ENCODE measurements at regions not wholly inside any gene's neighbourhood (a gene's known extent, or its start where the extent isn't known, plus 50 kb on each side); places are given as distances from the start of the nearest gene placed in this dataset.

DNA sequence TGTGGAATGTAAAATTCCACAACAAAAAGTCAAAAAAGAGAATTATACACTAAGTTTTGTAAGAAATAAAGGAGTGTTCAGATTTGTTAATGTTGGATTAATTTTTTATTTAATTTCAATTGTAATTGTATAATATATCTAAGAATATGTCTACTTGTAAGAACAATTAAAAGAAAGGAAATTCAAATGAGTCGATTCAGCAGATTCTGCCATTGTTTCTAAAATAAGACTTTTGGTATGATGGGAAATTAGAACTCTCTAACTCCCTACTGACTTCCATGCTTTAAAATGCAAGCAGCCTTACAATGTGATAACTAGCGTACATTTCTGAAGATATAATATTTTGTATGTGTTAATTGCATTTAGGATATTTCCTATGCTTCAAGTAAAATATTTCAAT, 395.9 kb upstream of the ZNF717 start:
- no peaks in the 10 kb centered on the region for H3K27me3 ChIP-seq (ENCODE audit: insufficient read depth, low read length)
- no peak overlapping the region for H2AFZ ChIP-seq (ENCODE audit: low read depth, low read length)
- no peaks in the 10 kb centered on the region for H3K9me3 ChIP-seq (ENCODE audit: low read length)
- H3K4me1 ChIP-seq (ENCODE audit: insufficient read depth, low read length): no peaks in the 10 kb centered on the region
- H3K36me3 ChIP-seq (ENCODE audit: insufficient read depth, low read length): no peaks in the 10 kb centered on the region
- no peak overlapping the region for H3K4me3 ChIP-seq (ENCODE audit: low read length)

DNA sequence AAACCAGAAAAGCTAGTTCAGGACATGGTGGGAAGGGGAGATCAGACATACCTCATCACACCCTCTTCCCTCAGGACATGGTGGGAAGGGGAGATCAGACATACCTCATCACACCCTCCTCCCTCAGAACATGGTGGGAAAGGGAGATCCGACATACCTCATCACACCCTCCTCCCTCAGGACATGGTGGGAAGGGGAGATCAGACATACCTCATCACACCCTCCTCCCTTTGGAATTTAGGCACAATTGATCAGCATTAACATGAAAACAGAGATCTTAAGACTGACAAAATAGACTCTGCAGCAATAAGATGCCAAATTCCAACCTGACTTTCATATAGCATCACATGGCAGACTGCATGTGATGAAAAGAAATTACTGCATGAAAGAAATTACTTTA, 412.7 kb upstream of the ZNF717 start:
- no peak overlapping the region for H2AFZ ChIP-seq (ENCODE audit: low read depth, low read length)
- no peaks in the 10 kb centered on the region for H3K4me1 ChIP-seq (ENCODE audit: insufficient read depth, low read length)
- H3K27me3 ChIP-seq (ENCODE audit: insufficient read depth, low read length): no peaks in the 10 kb centered on the region
- H3K4me3 ChIP-seq (ENCODE audit: low read length): no peak overlapping the region
- H3K36me3 ChIP-seq (ENCODE audit: insufficient read depth, low read length): no peaks in the 10 kb centered on the region
- no peaks in the 10 kb centered on the region for H3K9me3 ChIP-seq (ENCODE audit: low read length)

DNA sequence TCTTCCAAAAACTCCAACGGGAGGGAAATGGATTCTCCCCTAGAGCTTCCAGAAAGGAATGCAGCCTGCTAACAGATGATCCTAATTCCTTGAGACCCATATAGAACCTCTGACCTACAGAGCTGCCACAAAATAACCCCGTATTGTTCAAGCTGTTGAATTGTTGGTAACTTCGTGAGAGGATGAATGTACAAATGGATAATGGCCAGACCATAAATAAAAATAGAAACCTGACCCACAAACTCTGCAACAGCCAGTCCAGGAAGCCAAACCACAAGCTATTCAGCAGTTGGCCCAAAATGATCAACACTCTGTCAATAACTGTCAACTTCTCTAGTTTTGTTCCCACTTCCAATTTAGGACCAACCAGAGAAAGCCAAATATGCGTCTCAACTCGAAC, 414.0 kb upstream of the ZNF717 start:
- Histone ChIP-seq H3K36me3 (ENCODE audit: insufficient read depth, low read length) (no peaks in the 10 kb centered on the region), H3K27me3 (ENCODE audit: insufficient read depth, low read length) (no peaks in the 10 kb centered on the region), H3K9me3 (ENCODE audit: low read length) (no peaks in the 10 kb centered on the region), H3K4me1 (ENCODE audit: insufficient read depth, low read length) (no peaks in the 10 kb centered on the region), H2AFZ (ENCODE audit: low read depth, low read length) (no peak overlapping the region), H3K4me3 (ENCODE audit: low read length) (no peak overlapping the region)

DNA sequence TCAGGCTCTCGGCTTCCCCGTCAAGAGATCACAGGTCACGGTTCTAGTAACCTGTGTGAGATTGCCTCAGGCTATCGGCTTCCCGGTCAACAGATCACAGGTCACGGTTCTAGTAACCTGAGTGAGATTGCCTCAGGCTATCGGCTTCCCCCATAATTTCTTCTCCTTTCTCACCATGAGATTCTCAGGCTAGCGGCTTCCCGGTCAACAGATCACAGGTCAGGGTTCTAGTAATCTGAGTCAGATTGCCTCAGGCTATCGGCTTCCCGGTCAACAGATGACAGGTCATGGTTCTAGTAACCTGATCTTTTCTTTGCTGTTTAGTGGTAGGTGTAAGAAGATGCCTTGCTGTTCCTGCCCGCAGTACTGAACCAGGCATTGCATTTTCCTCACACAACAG, 418.2 kb upstream of the ZNF717 start:
- H2AFZ ChIP-seq (ENCODE audit: low read depth, low read length): no peak overlapping the region
- H3K4me1 ChIP-seq (ENCODE audit: insufficient read depth, low read length): no peaks in the 10 kb centered on the region
- no peak overlapping the region for H3K4me3 ChIP-seq (ENCODE audit: low read length)
- no peaks in the 10 kb centered on the region for H3K9me3 ChIP-seq (ENCODE audit: low read length)
- no peaks in the 10 kb centered on the region for H3K36me3 ChIP-seq (ENCODE audit: insufficient read depth, low read length)
- H3K27me3 ChIP-seq (ENCODE audit: insufficient read depth, low read length): no peaks in the 10 kb centered on the region

DNA sequence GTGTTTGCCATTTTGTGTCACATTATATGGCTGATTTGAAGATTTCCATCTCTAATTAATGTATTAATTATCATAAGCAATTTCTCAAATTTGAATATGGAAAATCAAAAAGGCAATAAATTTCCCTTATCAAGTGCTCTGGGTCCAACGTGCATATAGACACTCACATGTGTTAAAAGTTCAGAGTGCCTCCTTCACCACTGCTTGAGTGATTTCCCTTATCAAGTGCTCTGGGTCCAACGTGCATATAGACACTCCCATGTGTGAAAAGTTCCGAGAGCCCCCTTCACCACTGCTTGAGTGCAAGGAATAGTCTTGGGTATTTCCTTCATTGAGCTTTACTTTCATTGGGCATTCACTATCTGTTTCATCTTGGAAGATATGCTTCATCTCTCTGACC, 421.0 kb upstream of the ZNF717 start:
- H3K4me1 ChIP-seq (ENCODE audit: insufficient read depth, low read length): no peaks in the 10 kb centered on the region
- no peaks in the 10 kb centered on the region for H3K36me3 ChIP-seq (ENCODE audit: insufficient read depth, low read length)
- no peak overlapping the region for H2AFZ ChIP-seq (ENCODE audit: low read depth, low read length)
- no peak overlapping the region for H3K4me3 ChIP-seq (ENCODE audit: low read length)
- H3K9me3 ChIP-seq (ENCODE audit: low read length): no peaks in the 10 kb centered on the region
- H3K27me3 ChIP-seq (ENCODE audit: insufficient read depth, low read length): no peaks in the 10 kb centered on the region

DNA sequence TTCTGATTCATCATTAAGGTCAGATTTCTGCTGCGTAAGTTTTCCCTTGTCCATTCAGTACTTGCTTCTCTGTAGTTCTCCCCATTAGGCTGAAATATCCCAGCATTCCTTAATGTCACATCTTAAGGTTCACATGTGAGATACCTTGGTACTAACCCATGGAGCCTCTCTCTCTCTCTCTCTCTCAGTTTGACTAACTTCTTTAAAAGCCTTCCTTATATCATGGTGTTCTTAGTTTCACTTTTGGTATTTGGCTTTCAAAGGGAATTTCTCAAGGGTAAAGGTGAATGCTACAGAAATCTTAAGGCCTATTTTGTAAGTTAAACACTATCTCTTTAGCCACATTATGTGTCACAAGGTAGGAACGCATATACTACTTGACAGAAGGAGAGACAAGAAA, 427.3 kb upstream of the ZNF717 start:
- no peak overlapping the region for H3K4me3 ChIP-seq (ENCODE audit: low read length)
- H3K36me3 ChIP-seq (ENCODE audit: insufficient read depth, low read length): no peaks in the 10 kb centered on the region
- no peaks in the 10 kb centered on the region for H3K27me3 ChIP-seq (ENCODE audit: insufficient read depth, low read length)
- no peaks in the 10 kb centered on the region for H3K4me1 ChIP-seq (ENCODE audit: insufficient read depth, low read length)
- no peaks in the 10 kb centered on the region for H3K9me3 ChIP-seq (ENCODE audit: low read length)
- no peak overlapping the region for H2AFZ ChIP-seq (ENCODE audit: low read depth, low read length)

DNA sequence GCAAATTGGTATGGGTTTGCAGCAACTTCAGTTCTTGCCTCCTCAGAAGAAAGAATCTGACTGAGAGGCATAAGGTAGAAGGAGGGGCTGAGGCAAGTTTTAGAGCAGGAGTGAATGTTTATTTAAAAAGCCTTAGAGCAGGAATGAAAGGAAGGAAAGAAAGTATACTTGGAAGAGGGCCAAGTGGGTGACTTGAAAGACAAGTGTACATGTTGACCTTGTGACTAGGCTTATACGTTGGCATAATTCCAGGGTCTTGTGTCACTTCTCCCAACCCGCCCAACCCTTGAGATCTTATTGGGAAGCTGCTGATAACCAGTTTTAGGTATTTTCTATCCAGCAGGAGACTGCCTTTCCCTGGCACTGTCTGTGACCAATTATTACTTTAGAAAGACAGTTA, 436.9 kb upstream of the ZNF717 start:
- Histone ChIP-seq H3K9me3 (ENCODE audit: low read length) (no peaks in the 10 kb centered on the region), H3K4me3 (ENCODE audit: low read length) (no peak overlapping the region), H2AFZ (ENCODE audit: low read depth, low read length) (no peak overlapping the region), H3K36me3 (ENCODE audit: insufficient read depth, low read length) (no peaks in the 10 kb centered on the region), H3K4me1 (ENCODE audit: insufficient read depth, low read length) (no peaks in the 10 kb centered on the region), H3K27me3 (ENCODE audit: insufficient read depth, low read length) (no peaks in the 10 kb centered on the region)

DNA sequence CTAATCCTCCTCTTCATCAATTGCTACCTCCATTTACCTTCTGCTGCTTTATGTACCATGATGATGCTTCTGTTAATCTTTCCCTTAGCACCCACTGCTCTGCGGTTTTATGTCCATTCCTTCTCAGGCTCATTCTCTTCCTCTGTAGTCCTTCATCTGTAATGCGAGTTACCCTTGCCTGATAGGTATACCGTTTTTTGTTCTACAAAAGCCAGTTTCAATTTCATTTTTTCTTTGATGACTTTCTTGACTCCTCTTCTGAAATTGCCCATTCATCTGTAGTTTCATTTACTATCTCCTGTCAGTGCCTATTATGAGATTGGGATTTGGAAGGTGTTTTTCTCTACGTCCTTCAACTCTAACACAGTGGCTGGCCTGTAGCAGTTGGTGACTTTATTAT, 445.9 kb upstream of the ZNF717 start:
- Histone ChIP-seq H3K36me3 (ENCODE audit: insufficient read depth, low read length) (no peaks in the 10 kb centered on the region), H3K4me1 (ENCODE audit: insufficient read depth, low read length) (no peaks in the 10 kb centered on the region), H3K9me3 (ENCODE audit: low read length) (no peaks in the 10 kb centered on the region), H2AFZ (ENCODE audit: low read depth, low read length) (no peak overlapping the region), H3K27me3 (ENCODE audit: insufficient read depth, low read length) (no peaks in the 10 kb centered on the region), H3K4me3 (ENCODE audit: low read length) (no peak overlapping the region)

DNA sequence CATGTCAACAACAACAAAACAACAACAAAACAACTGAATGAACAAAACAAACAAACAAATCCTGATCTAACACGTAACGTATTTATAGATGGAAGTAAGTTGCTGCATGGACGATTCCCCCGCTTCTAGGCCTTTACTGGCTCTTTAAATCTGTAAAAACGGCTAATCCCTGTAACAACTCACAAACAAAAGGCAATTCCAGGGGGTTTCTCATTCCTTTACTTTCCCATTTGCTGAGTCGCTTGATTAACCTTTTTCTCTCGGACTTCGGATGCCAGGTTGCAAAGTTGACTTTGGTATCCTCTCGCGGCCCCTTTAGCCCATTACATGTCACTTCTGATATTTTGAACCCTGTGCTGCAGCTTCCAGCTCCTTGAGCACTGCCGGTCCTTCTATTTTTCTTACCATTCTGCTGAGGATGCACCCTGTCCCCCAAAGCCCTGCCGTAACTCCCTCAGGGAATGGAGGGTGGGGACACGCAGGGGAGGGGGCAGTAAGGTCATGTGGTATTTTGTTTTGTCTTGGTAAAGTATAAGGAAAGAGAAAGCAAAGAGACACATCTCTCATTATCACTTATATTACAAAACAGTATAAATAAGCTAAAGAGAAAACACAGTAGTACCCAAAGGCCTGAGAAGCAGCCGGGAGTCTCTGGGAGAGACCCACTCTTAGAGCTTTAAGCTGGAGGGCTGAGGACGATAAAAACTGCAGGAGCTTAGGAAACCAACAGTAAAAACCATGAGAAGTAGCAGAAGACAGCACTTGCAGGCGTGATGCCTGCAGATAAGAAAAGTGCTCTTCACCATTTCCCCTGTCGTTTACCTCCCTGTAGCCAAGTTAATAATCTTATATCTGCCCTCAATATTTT, 457.8 kb upstream of the ZNF717 start:
- Histone ChIP-seq H3K4me3 (ENCODE audit: low read length) (no peak overlapping the region), H3K36me3 (ENCODE audit: insufficient read depth, low read length) (no peaks in the 10 kb centered on the region), H3K9me3 (ENCODE audit: low read length) (no peaks in the 10 kb centered on the region), H3K27me3 (ENCODE audit: insufficient read depth, low read length) (no peaks in the 10 kb centered on the region), H3K4me1 (ENCODE audit: insufficient read depth, low read length) (no peaks in the 10 kb centered on the region), H2AFZ (ENCODE audit: low read depth, low read length) (no peak overlapping the region)

DNA sequence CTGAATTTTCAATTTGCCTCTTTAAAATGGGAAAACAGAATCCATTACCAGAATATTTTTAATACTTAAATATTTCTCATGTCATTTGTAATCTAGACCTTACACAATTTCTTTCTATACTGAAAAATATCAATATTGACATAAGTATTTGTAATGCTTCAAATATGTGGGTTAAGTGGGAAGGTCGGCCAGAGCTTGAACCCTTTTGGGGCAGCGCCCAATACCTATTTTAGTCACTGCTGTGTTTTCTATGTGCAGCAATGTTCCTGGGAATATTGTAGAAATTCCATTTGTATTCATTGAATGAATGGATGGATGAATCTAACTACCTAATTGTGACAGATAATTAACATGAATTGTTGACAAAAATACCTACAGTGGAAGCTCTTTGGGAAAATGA, 459.7 kb upstream of the ZNF717 start:
- Histone ChIP-seq H3K27me3 (ENCODE audit: insufficient read depth, low read length) (no peaks in the 10 kb centered on the region), H3K4me1 (ENCODE audit: insufficient read depth, low read length) (no peaks in the 10 kb centered on the region)

DNA sequence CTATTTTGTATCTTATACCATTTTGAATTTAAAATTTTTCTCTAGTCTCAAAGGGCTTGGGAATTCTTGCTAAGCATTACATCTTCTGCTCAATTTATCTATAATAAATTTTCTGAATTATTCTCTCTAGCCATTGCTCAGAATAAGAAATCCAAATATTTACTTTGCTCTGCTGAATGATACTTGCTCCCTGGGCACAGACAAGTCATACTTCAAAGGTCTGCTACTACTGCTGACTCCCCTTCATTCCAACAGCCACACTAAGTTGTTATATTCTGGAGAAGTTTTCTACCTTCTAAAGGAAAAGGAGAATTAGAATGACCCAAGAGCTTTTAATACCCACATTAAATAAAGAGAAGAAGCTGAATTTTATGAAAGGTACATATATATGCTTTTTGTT, 460.3 kb upstream of the ZNF717 start:
- H3K4me3 ChIP-seq (ENCODE audit: low read length): no peak overlapping the region
- H3K27me3 ChIP-seq (ENCODE audit: insufficient read depth, low read length): no peaks in the 10 kb centered on the region
- H3K36me3 ChIP-seq (ENCODE audit: insufficient read depth, low read length): no peaks in the 10 kb centered on the region
- H3K4me1 ChIP-seq (ENCODE audit: insufficient read depth, low read length): no peaks in the 10 kb centered on the region
- H2AFZ ChIP-seq (ENCODE audit: low read depth, low read length): no peak overlapping the region
- no peaks in the 10 kb centered on the region for H3K9me3 ChIP-seq (ENCODE audit: low read length)

More for the DNA sequence above, 459.7 kb upstream of the ZNF717 start:
- no peak overlapping the region for H3K4me3 ChIP-seq (ENCODE audit: low read length)
- H2AFZ ChIP-seq (ENCODE audit: low read depth, low read length): no peak overlapping the region
- H3K9me3 ChIP-seq (ENCODE audit: low read length): no peaks in the 10 kb centered on the region
- no peaks in the 10 kb centered on the region for H3K36me3 ChIP-seq (ENCODE audit: insufficient read depth, low read length)

DNA sequence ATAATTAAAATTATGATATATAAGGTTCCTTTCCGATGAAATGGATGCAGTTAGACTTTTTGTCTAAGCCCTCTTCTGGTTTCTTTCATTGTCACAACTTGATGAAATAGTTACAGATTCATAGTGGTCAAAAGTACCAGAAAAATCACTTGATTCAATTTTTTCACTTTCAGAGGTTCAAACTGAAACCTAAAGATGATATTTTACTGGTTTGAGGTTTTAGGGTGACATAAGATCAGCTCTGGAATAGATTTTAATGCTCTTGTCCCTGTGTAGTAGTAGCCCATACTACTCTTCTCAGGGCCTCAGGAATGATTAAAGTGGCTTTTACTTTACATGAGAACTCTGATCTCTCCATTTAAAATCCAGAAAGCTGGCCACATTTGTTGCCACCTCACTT, 479.1 kb upstream of the ZNF717 start:
- H3K36me3 ChIP-seq (ENCODE audit: insufficient read depth, low read length): no peaks in the 10 kb centered on the region
- no peaks in the 10 kb centered on the region for H3K9me3 ChIP-seq (ENCODE audit: low read length)
- no peaks in the 10 kb centered on the region for H3K4me1 ChIP-seq (ENCODE audit: insufficient read depth, low read length)
- no peaks in the 10 kb centered on the region for H3K27me3 ChIP-seq (ENCODE audit: insufficient read depth, low read length)
- H2AFZ ChIP-seq (ENCODE audit: low read depth, low read length): no peak overlapping the region
- H3K4me3 ChIP-seq (ENCODE audit: low read length): no peak overlapping the region

DNA sequence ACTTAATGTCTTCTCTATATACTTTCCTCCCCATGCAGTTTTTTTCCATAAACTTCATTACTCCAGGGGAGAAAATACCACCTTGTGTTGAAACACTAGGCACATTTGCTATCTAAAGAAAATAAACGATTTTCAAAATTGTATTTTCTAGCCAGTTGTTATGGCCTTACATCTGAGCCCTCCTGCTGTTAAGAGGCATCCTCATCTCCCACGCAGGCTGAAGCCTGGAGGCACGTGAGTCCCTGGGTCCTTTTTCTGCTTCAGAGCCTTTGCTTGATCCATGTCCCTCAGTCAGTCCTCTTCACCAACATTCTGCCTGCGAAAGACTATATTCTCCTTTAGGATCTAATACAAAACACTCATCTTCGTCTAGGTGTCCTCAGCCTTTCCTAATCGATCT, 479.6 kb upstream of the ZNF717 start:
- Histone ChIP-seq H3K9me3 (ENCODE audit: low read length) (no peaks in the 10 kb centered on the region), H3K36me3 (ENCODE audit: insufficient read depth, low read length) (no peaks in the 10 kb centered on the region), H3K27me3 (ENCODE audit: insufficient read depth, low read length) (no peaks in the 10 kb centered on the region), H3K4me3 (ENCODE audit: low read length) (no peak overlapping the region), H3K4me1 (ENCODE audit: insufficient read depth, low read length) (no peaks in the 10 kb centered on the region), H2AFZ (ENCODE audit: low read depth, low read length) (no peak overlapping the region)

DNA sequence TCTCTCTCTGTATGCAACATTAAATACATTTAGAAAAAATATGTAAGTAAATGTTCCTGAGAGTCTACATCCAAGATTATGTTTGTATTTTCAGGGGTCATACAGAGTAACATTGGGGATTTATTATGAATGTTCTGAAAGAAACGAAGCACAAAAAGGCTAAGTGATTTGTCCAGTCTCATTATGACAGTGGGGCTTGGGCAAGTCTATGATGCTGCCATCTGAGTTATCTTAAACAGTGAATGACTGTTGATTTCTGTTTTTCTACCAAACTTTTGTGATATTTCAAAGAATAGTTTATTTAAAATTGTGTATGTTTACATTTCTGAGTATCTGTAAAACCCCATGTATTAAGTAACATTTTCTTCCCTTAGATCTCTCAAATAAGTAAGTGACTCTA, 481.2 kb upstream of the ZNF717 start:
- Histone ChIP-seq H3K9me3 (ENCODE audit: low read length) (no peaks in the 10 kb centered on the region), H3K36me3 (ENCODE audit: insufficient read depth, low read length) (no peaks in the 10 kb centered on the region), H3K4me1 (ENCODE audit: insufficient read depth, low read length) (no peaks in the 10 kb centered on the region), H3K27me3 (ENCODE audit: insufficient read depth, low read length) (no peaks in the 10 kb centered on the region), H3K4me3 (ENCODE audit: low read length) (no peak overlapping the region), H2AFZ (ENCODE audit: low read depth, low read length) (no peak overlapping the region)

Measured in neuron (in vitro differentiated cells).